ENCODE measurements at regions not wholly inside any gene's neighbourhood (a gene's known extent, or its start where the extent isn't known, plus 50 kb on each side); places are given as distances from the start of the nearest gene placed in this dataset.

GRCh38 chr9:89991204-89991790, 386.5 kb downstream of the GADD45G start:
- peaks cover 26% of the 10 kb centered on the region for H3K9me3 Mint-ChIP-seq

DNA sequence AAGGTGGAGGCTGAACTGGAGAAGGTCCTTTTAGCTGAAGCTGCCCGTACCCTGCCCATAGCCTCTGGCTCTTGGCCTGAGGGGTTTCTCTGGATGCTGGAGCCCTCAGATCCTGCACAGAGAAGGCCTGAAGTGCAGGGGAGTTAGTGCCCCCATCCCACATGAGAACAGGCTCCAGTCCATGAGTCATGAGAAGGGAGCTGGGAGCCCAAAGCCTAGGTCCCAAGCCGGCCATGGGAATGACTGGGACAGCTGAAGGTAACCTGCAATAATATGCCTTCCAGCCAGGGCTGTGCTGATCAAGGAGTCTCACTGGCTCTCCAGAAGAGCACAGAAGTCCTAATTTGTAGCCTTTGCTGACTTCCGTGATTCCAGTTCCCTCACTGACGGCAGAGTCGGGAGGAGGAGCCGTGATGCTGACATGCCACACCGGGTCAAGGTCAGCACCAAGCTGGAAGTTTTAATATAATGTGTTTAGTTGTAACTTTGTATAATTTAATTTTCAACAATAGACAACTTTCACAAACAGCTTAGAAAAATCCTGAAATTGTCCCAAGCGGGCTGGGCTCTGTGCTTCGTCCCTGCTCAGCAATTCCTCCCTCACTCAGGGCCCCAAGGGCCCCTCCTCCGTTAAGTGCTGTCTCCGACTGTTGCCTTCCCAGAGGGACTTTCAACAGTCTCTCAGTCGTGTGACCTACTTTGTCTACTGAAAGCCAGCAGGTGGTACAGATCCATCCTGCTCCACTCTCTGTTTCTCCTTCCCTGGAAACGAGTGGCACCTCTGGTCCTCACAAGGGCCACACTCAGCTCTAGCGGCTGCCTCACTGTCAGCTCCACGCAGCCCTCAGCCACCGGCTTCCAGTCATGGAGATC, 387.8 kb downstream of the GADD45G start:
- TF ChIP-seq, protein P1, sequence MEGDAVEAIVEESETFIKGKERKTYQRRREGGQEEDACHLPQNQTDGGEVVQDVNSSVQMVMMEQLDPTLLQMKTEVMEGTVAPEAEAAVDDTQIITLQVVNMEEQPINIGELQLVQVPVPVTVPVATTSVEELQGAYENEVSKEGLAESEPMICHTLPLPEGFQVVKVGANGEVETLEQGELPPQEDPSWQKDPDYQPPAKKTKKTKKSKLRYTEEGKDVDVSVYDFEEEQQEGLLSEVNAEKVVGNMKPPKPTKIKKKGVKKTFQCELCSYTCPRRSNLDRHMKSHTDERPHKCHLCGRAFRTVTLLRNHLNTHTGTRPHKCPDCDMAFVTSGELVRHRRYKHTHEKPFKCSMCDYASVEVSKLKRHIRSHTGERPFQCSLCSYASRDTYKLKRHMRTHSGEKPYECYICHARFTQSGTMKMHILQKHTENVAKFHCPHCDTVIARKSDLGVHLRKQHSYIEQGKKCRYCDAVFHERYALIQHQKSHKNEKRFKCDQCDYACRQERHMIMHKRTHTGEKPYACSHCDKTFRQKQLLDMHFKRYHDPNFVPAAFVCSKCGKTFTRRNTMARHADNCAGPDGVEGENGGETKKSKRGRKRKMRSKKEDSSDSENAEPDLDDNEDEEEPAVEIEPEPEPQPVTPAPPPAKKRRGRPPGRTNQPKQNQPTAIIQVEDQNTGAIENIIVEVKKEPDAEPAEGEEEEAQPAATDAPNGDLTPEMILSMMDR (conservative IDR thresholded peaks at IDR 0.05) = no peak
- Histone ChIP-seq H3K36me3 (ENCODE audit: control insufficient read depth, insufficient read depth, low read length) (no peaks in the 10 kb centered on the region), H3K27me3 (ENCODE audit: control insufficient read depth, insufficient read depth, low read length, poor library complexity, severe bottlenecking) (no peaks in the 10 kb centered on the region), H3K4me1 (ENCODE audit: control insufficient read depth, insufficient read depth, low read length) (peaks cover 19% of the 10 kb centered on the region), H3K4me3 (ENCODE audit: low read length) (no peak overlapping the region), H3K27ac (ENCODE audit: low read depth, low read length) (no peak overlapping the region), H3K9me3 (ENCODE audit: control insufficient read depth, low read length) (peaks cover 25% of the 10 kb centered on the region), H3K9ac (ENCODE audit: extremely low read depth, low read length, poor library complexity, severe bottlenecking) (no peak overlapping the region)
- Mint-ChIP-seq H3K36me3 (ENCODE audit: low read depth) (no peaks in the 10 kb centered on the region), H3K9me3 (peaks cover 26% of the 10 kb centered on the region), H3K27ac (no peak overlapping the region), H3K4me1 (peaks cover 7% of the 10 kb centered on the region), H3K27me3 (ENCODE audit: insufficient read depth) (no peaks in the 10 kb centered on the region), H3K4me3 (no peak overlapping the region)
- DNase-seq = peak; percentile 55
- 90% methylated on average over 9 to 16 of the region's 16 CpGs for WGBS, 2 experiments (ENCODE audit: insufficient coverage in 1 of 2, insufficient read length in 1 of 2)

More at GRCh38 chr9:89991204-89991790, 386.5 kb downstream of the GADD45G start:
- H3K4me1 ChIP-seq (ENCODE audit: control insufficient read depth, insufficient read depth, low read length) = peaks cover 19% of the 10 kb centered on the region
- H3K9ac ChIP-seq (ENCODE audit: extremely low read depth, low read length, poor library complexity, severe bottlenecking) = no peak overlapping the region
- H3K27me3 Mint-ChIP-seq (ENCODE audit: insufficient read depth) = no peaks in the 10 kb centered on the region
- H3K4me1 Mint-ChIP-seq = peaks cover 7% of the 10 kb centered on the region
- DNase-seq = no peak
- H3K36me3 ChIP-seq (ENCODE audit: control insufficient read depth, insufficient read depth, low read length) = no peaks in the 10 kb centered on the region
- no peak overlapping the region for H3K4me3 Mint-ChIP-seq
- no peak overlapping the region for H3K27ac Mint-ChIP-seq
- H3K4me3 ChIP-seq (ENCODE audit: low read length) = no peak overlapping the region
- no peak overlapping the region for H3K27ac ChIP-seq (ENCODE audit: low read depth, low read length)
- TF ChIP-seq, protein P1 (conservative IDR thresholded peaks at IDR 0.05) = no peak
- H3K9me3 ChIP-seq (ENCODE audit: control insufficient read depth, low read length) = peaks cover 25% of the 10 kb centered on the region
- no peaks in the 10 kb centered on the region for H3K36me3 Mint-ChIP-seq (ENCODE audit: low read depth)
- no peaks in the 10 kb centered on the region for H3K27me3 ChIP-seq (ENCODE audit: control insufficient read depth, insufficient read depth, low read length, poor library complexity, severe bottlenecking)
- 80 to 92% methylated on average over 2 to 7 of the region's 7 CpGs for WGBS, 2 experiments (ENCODE audit: insufficient coverage in 1 of 2, insufficient read length in 1 of 2)

- DNase-seq = peak; percentile 77
- H3K4me3 Mint-ChIP-seq = no peak overlapping the region
- H3K27me3 ChIP-seq (ENCODE audit: control insufficient read depth, insufficient read depth, low read length, poor library complexity, severe bottlenecking) = no peaks in the 10 kb centered on the region
- H3K36me3 ChIP-seq (ENCODE audit: control insufficient read depth, insufficient read depth, low read length) = no peaks in the 10 kb centered on the region
- H3K9ac ChIP-seq (ENCODE audit: extremely low read depth, low read length, poor library complexity, severe bottlenecking) = no peak overlapping the region
- peaks cover 21% of the 10 kb centered on the region for H3K9me3 Mint-ChIP-seq
- 21 to 73% methylated on average over 2 to 5 of the region's 5 CpGs for WGBS, 2 experiments (ENCODE audit: insufficient coverage in 1 of 2, insufficient read length in 1 of 2)
- H3K36me3 Mint-ChIP-seq (ENCODE audit: low read depth) = no peaks in the 10 kb centered on the region
- TF ChIP-seq, protein P1 (conservative IDR thresholded peaks at IDR 0.05) = no peak
- H3K4me1 ChIP-seq (ENCODE audit: control insufficient read depth, insufficient read depth, low read length) = peaks cover 19% of the 10 kb centered on the region
- H3K4me1 Mint-ChIP-seq = peaks cover 7% of the 10 kb centered on the region
- peaks cover 21% of the 10 kb centered on the region for H3K9me3 ChIP-seq (ENCODE audit: control insufficient read depth, low read length)
- no peak overlapping the region for H3K27ac ChIP-seq (ENCODE audit: low read depth, low read length)
- H3K4me3 ChIP-seq (ENCODE audit: low read length) = no peak overlapping the region
- no peak overlapping the region for H3K27ac Mint-ChIP-seq
- H3K27me3 Mint-ChIP-seq (ENCODE audit: insufficient read depth) = no peaks in the 10 kb centered on the region
Observed at GRCh38 chr9:89993678-89994630, 389.1 kb downstream of the GADD45G start.

All from endodermal cell (in vitro differentiated cells).